ENCODE measurements at regions not wholly inside any gene's neighbourhood (a gene's known extent, or its start where the extent isn't known, plus 50 kb on each side); places are given as distances from the start of the nearest gene placed in this dataset.

DNA sequence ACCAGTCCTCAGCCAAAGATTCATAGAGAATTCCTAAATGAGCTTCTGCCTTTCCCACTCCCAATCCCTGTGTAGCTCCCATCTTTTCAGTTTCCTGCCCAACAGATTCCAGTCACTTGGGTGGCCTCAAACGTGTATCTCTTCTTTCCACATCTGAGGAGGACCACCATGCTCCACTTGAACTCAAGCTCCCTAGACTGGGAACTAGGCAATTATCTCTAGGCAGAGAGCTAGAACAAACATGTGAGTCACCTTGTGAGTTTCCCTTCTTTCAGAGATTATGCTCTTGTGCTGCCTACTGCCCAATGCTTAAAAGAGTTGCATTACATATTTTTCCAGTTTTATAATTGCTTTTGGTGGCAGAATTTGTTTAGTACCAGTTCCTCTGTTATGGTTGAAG is 178.0 kb downstream of the MDFIC start:
- Mint-ChIP-seq H3K4me1 (ENCODE audit: low read depth) (no peaks in the 10 kb centered on the region), H3K4me3 (no peak overlapping the region), H3K27me3 (no peaks in the 10 kb centered on the region), H3K9me3 (no peaks in the 10 kb centered on the region), H3K27ac (no peak overlapping the region), H3K36me3 (ENCODE audit: low read depth) (no peaks in the 10 kb centered on the region)
- ATAC-seq (no peak), DNase-seq (no peak)
- intact Hi-C loops (cut with micrococcal nuclease): no loop called here
- TF ChIP-seq, protein P1, sequence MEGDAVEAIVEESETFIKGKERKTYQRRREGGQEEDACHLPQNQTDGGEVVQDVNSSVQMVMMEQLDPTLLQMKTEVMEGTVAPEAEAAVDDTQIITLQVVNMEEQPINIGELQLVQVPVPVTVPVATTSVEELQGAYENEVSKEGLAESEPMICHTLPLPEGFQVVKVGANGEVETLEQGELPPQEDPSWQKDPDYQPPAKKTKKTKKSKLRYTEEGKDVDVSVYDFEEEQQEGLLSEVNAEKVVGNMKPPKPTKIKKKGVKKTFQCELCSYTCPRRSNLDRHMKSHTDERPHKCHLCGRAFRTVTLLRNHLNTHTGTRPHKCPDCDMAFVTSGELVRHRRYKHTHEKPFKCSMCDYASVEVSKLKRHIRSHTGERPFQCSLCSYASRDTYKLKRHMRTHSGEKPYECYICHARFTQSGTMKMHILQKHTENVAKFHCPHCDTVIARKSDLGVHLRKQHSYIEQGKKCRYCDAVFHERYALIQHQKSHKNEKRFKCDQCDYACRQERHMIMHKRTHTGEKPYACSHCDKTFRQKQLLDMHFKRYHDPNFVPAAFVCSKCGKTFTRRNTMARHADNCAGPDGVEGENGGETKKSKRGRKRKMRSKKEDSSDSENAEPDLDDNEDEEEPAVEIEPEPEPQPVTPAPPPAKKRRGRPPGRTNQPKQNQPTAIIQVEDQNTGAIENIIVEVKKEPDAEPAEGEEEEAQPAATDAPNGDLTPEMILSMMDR (IDR thresholded peaks at IDR 0.05): no peak
- CTCF ChIA-PET: no interaction called here
- POLR2A ChIA-PET: no interaction called here

DNA sequence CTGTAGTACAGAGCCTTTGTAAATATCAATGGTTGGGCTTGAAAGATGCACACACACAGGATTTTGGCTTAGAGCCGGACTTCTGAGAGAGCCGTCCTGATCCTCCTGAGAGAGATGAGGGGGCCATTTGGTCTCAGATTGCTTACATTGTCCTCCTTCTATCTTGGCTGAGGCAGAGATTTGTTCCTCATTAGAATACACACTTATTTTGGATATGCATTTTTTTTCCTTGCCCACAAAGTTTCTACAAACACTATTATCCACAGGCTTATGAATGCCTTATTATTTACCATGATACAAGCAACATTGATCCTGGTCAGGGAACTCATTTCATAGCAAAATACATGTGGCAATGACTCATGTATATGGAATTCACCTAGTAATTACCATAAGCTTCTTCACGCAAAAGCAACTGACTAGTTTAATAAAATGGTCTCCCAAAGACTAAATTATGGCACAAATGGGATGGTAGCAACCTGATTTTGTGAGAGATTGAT is 175.3 kb downstream of the MDFIC start:
- TF ChIP-seq, protein P1 (IDR thresholded peaks at IDR 0.05): no peak
- CTCF ChIA-PET: no interaction called here

DNA sequence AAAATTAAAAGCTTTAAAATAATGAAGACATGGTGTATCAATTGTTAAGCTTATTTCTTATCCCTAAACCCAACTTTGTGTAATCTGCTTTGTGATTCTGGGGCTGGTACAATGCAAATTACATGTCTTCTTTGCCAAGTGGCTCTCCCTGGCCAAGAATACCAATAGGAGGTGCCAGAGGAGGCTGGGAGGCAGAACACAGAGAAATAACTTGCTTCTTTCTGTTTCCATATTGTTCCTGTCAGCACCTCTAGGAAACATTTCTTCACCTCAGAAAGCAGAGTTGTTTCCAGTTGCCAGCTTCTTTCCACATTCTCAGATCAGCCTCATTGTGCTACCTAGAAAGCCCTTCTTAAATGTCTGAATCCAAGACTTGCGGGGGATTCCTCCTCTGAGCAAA is 174.4 kb downstream of the MDFIC start:
- CTCF ChIA-PET: interaction anchor here (1.3 kb wide), 1 partner anchor 17 kb away, joined by 7 read pairs; no protein-coding TSS in a partner anchor
- H3K4me1 Mint-ChIP-seq (ENCODE audit: low read depth): no peaks in the 10 kb centered on the region
- no peak overlapping the region for H3K4me3 Mint-ChIP-seq
- ATAC-seq: no peak
- H3K27me3 Mint-ChIP-seq: no peaks in the 10 kb centered on the region
- intact Hi-C loops (cut with micrococcal nuclease): no loop called here
- no peak overlapping the region for H3K27ac Mint-ChIP-seq
- no peak for DNase-seq
- no peaks in the 10 kb centered on the region for H3K36me3 Mint-ChIP-seq (ENCODE audit: low read depth)
- TF ChIP-seq, protein P1 (IDR thresholded peaks at IDR 0.05): no peak
- no peaks in the 10 kb centered on the region for H3K9me3 Mint-ChIP-seq
- POLR2A ChIA-PET: no interaction called here

More for the DNA sequence above, 175.3 kb downstream of the MDFIC start:
- intact Hi-C loops (cut with micrococcal nuclease): no loop called here
- H3K27ac Mint-ChIP-seq: no peak overlapping the region
- no peak for DNase-seq
- POLR2A ChIA-PET: no interaction called here
- no peak for ATAC-seq
- H3K27me3 Mint-ChIP-seq: no peaks in the 10 kb centered on the region
- no peaks in the 10 kb centered on the region for H3K4me1 Mint-ChIP-seq (ENCODE audit: low read depth)
- no peaks in the 10 kb centered on the region for H3K36me3 Mint-ChIP-seq (ENCODE audit: low read depth)
- no peaks in the 10 kb centered on the region for H3K9me3 Mint-ChIP-seq
- no peak overlapping the region for H3K4me3 Mint-ChIP-seq

DNA sequence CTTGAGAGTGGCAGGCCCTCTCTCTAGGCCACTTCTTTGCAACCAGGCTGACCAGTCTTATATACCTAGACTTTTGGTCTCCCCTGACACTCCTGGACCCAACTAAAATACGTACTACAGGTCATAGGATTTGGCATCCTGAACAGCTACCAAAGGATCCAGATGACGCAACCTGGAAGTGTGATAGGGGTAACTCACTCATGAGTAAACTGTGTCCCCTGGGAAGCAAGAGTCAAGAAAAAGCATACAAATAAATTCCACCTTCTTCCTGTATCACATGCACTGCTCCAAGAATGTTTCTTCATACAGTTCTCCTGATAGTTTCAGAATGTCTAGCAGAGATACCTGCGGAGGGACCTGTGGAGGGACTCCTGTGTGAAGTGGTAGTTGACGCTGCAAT is 172.3 kb downstream of the MDFIC start:
- H3K27ac Mint-ChIP-seq: no peak overlapping the region
- CTCF ChIA-PET: no interaction called here
- no peaks in the 10 kb centered on the region for H3K4me1 Mint-ChIP-seq (ENCODE audit: low read depth)
- H3K27me3 Mint-ChIP-seq: no peaks in the 10 kb centered on the region
- ATAC-seq (no peak), DNase-seq (no peak)
- intact Hi-C loops (cut with micrococcal nuclease): no loop called here
- POLR2A ChIA-PET: no interaction called here
- H3K36me3 Mint-ChIP-seq (ENCODE audit: low read depth): no peaks in the 10 kb centered on the region
- no peak overlapping the region for H3K4me3 Mint-ChIP-seq
- TF ChIP-seq, protein P1 (IDR thresholded peaks at IDR 0.05): no peak
- no peaks in the 10 kb centered on the region for H3K9me3 Mint-ChIP-seq

DNA sequence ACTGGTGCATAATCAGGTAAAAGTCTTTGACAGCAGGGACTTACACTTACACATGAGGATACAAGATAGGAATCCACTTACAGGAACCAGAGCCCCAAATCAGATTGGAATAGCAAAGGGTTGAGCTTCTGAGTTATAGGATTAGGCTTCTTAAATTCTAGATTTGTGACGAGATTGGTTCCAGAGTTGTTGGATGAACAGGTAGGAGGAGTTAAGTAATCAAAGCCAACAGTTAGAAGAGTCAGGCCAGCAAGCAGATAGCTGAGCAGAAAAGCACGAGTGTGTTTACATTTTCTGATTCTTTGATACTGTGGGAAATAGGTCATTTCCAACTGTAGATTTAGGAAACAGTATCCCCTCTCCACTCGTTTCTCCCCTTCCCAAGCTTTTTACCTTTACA is 167.0 kb downstream of the MDFIC start:
- no peak overlapping the region for H3K4me3 Mint-ChIP-seq
- TF ChIP-seq, protein P1 (IDR thresholded peaks at IDR 0.05): no peak
- no peaks in the 10 kb centered on the region for H3K4me1 Mint-ChIP-seq (ENCODE audit: low read depth)
- ChIA-PET CTCF (no interaction called here), POLR2A (no interaction called here)
- intact Hi-C loops (cut with micrococcal nuclease): no loop called here
- H3K36me3 Mint-ChIP-seq (ENCODE audit: low read depth): no peaks in the 10 kb centered on the region
- ATAC-seq (no peak), DNase-seq (no peak)
- H3K27me3 Mint-ChIP-seq: no peaks in the 10 kb centered on the region
- no peaks in the 10 kb centered on the region for H3K9me3 Mint-ChIP-seq
- no peak overlapping the region for H3K27ac Mint-ChIP-seq
